Keratinocyte (primary cell): ENCODE measurements at regions not wholly inside any gene's neighbourhood (a gene's known extent, or its start where the extent isn't known, plus 50 kb on each side); places are given as distances from the start of the nearest gene placed in this dataset.

Experiments
- DNase-seq: peaks from one replicate; pipeline ENCODE4 v3.0.0-alpha.2; 2011; ENCODE audit warnings: low read depth, missing footprints, low spot score
- FAIRE-seq: peaks from 2 replicates; lab custom pipeline; 2011; peaks lifted over from hg19 to GRCh38; lab: Jason Lieb, UNC
- H2AFZ ChIP-seq: 2 replicates; pipeline ENCODE4 v1.6.0; 2012; ENCODE audit warnings: low read length, control low read depth, inconsistent platforms; ENCODE audit not compliant: control insufficient read depth
- H3K27ac ChIP-seq: 2 replicates; pipeline ENCODE4 v1.5.1; 2011; ENCODE audit warnings: low read length; ENCODE audit not compliant: control insufficient read depth, insufficient read depth
- H3K27me3 ChIP-seq: 3 replicates; pipeline ENCODE4 v1.6.0; 2011; ENCODE audit warnings: low read length; ENCODE audit not compliant: control insufficient read depth, insufficient read depth; ENCODE audit errors: extremely low read depth
- H3K36me3 ChIP-seq, 2 experiments: 2 replicates in 1 of 2; 3 replicates in 1 of 2; pipeline ENCODE4 v1.5.1; 2011; ENCODE audit warnings: low read length in 2 of 2, mild to moderate bottlenecking in 1 of 2; ENCODE audit not compliant: control insufficient read depth in 2 of 2, insufficient read depth in 2 of 2; ENCODE audit errors: extremely low read depth in 1 of 2
- H3K4me1 ChIP-seq: 3 replicates; pipeline ENCODE4 v1.5.1; 2011; ENCODE audit warnings: low read length; ENCODE audit not compliant: control insufficient read depth, insufficient read depth; ENCODE audit errors: extremely low read depth
- H3K4me2 ChIP-seq: 3 replicates; pipeline ENCODE4 v1.6.0; 2011; ENCODE audit warnings: low read depth, low read length; ENCODE audit not compliant: control insufficient read depth, insufficient read depth; ENCODE audit errors: extremely low read depth
- H3K4me3 ChIP-seq, 3 experiments: fragments of 200-600 bp in 1 of 3; sonication (generic) in 1 of 3; 2 replicates in 2 of 3; 3 replicates in 1 of 3; pipeline ENCODE4 v1.5.1; 2011 to 2016; ENCODE audit warnings: low read length in 3 of 3, mild to moderate bottlenecking in 3 of 3, control low read depth in 2 of 3, inconsistent platforms in 1 of 3, low read depth in 1 of 3, mixed read lengths in 1 of 3, mixed run types in 1 of 3, moderate library complexity in 1 of 3; ENCODE audit not compliant: control insufficient read depth in 2 of 3, insufficient read depth in 2 of 3; ENCODE audit errors: extremely low read depth in 1 of 3
- H3K79me2 ChIP-seq: 2 replicates; pipeline ENCODE4 v1.6.0; 2012; ENCODE audit warnings: low read length; ENCODE audit not compliant: control insufficient read depth, insufficient read depth
- H3K9ac ChIP-seq: 3 replicates; pipeline ENCODE4 v1.6.0; 2011; ENCODE audit warnings: low read length; ENCODE audit not compliant: control insufficient read depth, insufficient read depth; ENCODE audit errors: extremely low read depth
- H3K9me1 ChIP-seq: 3 replicates; pipeline ENCODE4 v1.6.0; 2011; ENCODE audit warnings: low read length; ENCODE audit not compliant: control insufficient read depth, insufficient read depth; ENCODE audit errors: extremely low read depth
- H3K9me3 ChIP-seq: 2 replicates; pipeline ENCODE4 v1.5.1; 2012; ENCODE audit warnings: low read depth, low read length; ENCODE audit not compliant: control insufficient read depth
- H4K20me1 ChIP-seq: 3 replicates; pipeline ENCODE4 v1.6.0; 2011; ENCODE audit warnings: low read length; ENCODE audit not compliant: control insufficient read depth, insufficient read depth; ENCODE audit errors: extremely low read depth
- CTCF ChIP-seq, 3 experiments: IDR thresholded peaks in 1 of 3; conservative IDR thresholded peaks in 1 of 3; optimal IDR thresholded peaks in 1 of 3; 2 replicates in 2 of 3; 3 replicates in 1 of 3; pipeline versions ENCODE3 to v1.5.1; 2011; ENCODE audit warnings: low read length in 3 of 3, mild to moderate bottlenecking in 3 of 3, moderate library complexity in 2 of 3, control low read depth in 1 of 3, inconsistent platforms in 1 of 3; ENCODE audit not compliant: insufficient read depth in 2 of 3; ENCODE audit errors: extremely low read depth in 1 of 3
- EZH2 ChIP-seq: IDR thresholded peaks from one replicate; pipeline ENCODE4 v1.6.1; 2012; ENCODE audit warnings: inconsistent platforms, mild to moderate bottlenecking, low read length, moderate library complexity
- dilution Hi-C: fragments of 300-500 bp; cut with MboI; formaldehyde crosslinking; loops from one replicate; pipeline ENCODE4 v1.7.0; 2020; ENCODE audit warnings: low sequenced_read_pairs; ENCODE audit not compliant: extremely low pct_ligation_motif_present

GRCh38 chr20:24048024-24048611 lies 59.5 kb upstream of the GGTLC1 start:
- Histone ChIP-seq H4K20me1 (no peaks in the 10 kb centered on the region), H3K27me3 (no peaks in the 10 kb centered on the region)
- dilution Hi-C loops, result no loop called here

GRCh38 chr20:24046888-24047287 lies 58.3 kb upstream of the GGTLC1 start:
- Histone ChIP-seq H3K4me2 (no peak overlapping the region), H3K9me3 (no peaks in the 10 kb centered on the region), H3K79me2 (no peaks in the 10 kb centered on the region), H2AFZ (no peak overlapping the region), H3K9me1 (no peaks in the 10 kb centered on the region), H3K27ac (no peak overlapping the region), H3K27me3 (no peaks in the 10 kb centered on the region), H3K9ac (no peak overlapping the region), H3K4me1 (no peaks in the 10 kb centered on the region), H4K20me1 (no peaks in the 10 kb centered on the region), H3K4me3 (no peak overlapping the region), H3K36me3 (no peaks in the 10 kb centered on the region)
- FAIRE-seq (no peak), DNase-seq (no peak)
- TF ChIP-seq EZH2, result no peak
- TF ChIP-seq CTCF (optimal IDR thresholded peaks at IDR 0.05 in 1 of 3, IDR thresholded peaks at IDR 0.05 in 1 of 3, conservative IDR thresholded peaks at IDR 0.05 in 1 of 3; ENCODE audit: extremely low read depth in 1 of 3, insufficient read depth in 2 of 3, low read length in 3 of 3), result no peak
- dilution Hi-C loops, result no loop called here

More at GRCh38 chr20:24048024-24048611, 59.5 kb upstream of the GGTLC1 start:
- Histone ChIP-seq H3K9ac (no peak overlapping the region), H3K36me3 (no peaks in the 10 kb centered on the region), H3K4me2 (no peak overlapping the region), H3K27ac (no peak overlapping the region), H2AFZ (no peak overlapping the region), H3K4me3 (no peak overlapping the region), H3K9me1 (no peaks in the 10 kb centered on the region), H3K79me2 (no peaks in the 10 kb centered on the region), H3K9me3 (no peaks in the 10 kb centered on the region), H3K4me1 (no peaks in the 10 kb centered on the region)
- no peak for FAIRE-seq
- DNase-seq, result no peak
- no peak for TF ChIP-seq CTCF (optimal IDR thresholded peaks at IDR 0.05 in 1 of 3, IDR thresholded peaks at IDR 0.05 in 1 of 3, conservative IDR thresholded peaks at IDR 0.05 in 1 of 3; ENCODE audit: extremely low read depth in 1 of 3, insufficient read depth in 2 of 3, low read length in 3 of 3)
- no peak for TF ChIP-seq EZH2
